GM12874 (cell line): ENCODE measurements at regions not wholly inside any gene's neighbourhood (a gene's known extent, or its start where the extent isn't known, plus 50 kb on each side); places are given as distances from the start of the nearest gene placed in this dataset.

ENCODE experiments used
- TF ChIP-seq, protein P1 (sequence below): IDR thresholded peaks from 2 replicates; pipeline ENCODE4 v1.5.1; 2011; ENCODE audit warnings: low read depth, mild to moderate bottlenecking, control low read depth, low read length, moderate library complexity; ENCODE audit not compliant: insufficient read depth

DNA sequence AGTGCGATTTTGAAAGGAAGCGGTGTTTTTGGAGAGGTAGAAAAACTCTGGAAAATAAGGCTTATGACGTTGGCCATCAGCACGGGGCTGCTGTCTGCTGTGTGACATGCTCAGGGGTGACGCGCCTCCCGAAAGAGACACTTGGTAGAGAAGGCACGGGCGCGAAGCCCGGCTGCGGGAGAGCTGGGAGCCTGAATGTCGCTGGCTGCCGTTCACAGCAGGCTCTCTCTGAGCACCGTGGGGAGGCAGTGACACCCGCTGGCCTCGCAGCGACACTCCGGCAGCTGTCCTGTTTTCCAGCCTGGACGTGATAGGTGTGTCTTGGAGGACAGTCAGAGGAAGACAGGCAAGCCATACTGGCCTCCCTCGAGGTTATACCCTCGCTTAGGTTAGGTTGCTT is 759.1 kb upstream of the RBFOX1 start:
- TF ChIP-seq, protein P1, sequence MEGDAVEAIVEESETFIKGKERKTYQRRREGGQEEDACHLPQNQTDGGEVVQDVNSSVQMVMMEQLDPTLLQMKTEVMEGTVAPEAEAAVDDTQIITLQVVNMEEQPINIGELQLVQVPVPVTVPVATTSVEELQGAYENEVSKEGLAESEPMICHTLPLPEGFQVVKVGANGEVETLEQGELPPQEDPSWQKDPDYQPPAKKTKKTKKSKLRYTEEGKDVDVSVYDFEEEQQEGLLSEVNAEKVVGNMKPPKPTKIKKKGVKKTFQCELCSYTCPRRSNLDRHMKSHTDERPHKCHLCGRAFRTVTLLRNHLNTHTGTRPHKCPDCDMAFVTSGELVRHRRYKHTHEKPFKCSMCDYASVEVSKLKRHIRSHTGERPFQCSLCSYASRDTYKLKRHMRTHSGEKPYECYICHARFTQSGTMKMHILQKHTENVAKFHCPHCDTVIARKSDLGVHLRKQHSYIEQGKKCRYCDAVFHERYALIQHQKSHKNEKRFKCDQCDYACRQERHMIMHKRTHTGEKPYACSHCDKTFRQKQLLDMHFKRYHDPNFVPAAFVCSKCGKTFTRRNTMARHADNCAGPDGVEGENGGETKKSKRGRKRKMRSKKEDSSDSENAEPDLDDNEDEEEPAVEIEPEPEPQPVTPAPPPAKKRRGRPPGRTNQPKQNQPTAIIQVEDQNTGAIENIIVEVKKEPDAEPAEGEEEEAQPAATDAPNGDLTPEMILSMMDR: no peak

- TF ChIP-seq, protein P1: no peak
Measured at GRCh38 chr16:6571044-6571443, 761.6 kb upstream of the RBFOX1 start.

DNA sequence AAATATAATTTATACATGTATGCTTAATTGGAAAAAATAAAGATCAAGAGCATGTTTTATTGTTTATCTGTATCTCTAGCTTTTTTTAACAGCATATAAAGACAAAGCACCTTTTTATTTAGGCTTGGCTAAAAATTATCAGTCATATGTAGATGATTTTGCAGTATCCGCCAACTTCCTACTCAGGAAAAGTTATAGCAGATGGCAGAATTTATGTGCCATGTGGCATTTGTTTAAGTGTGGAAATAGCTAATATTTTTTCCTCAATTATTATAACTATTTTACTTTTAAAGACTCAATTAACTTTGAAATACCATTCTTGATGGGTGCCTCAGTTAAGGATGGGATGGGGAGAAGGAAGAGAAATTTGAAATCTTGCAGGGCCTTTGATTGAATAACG is 762.1 kb upstream of the RBFOX1 start:
- TF ChIP-seq, protein P1: no peak

DNA sequence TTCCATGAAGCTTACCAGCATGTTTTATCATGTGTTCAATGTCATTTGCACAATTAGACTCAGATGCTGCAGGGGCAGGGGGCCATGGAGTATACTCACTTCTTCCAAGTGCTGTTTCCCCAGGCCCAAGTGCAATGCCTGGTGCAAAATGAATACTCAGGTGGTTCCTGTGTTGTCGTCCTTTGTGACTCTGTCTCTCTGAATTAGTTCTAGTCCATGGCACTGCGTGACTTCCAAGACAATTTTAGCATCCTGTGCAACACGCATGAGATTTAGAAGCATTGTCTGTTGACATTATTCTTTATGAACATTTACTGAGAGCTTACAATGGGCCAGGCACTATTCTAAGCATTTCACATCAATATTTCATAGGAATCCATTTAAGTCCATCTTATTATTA is 769.7 kb upstream of the RBFOX1 start:
- TF ChIP-seq, protein P1: no peak

DNA sequence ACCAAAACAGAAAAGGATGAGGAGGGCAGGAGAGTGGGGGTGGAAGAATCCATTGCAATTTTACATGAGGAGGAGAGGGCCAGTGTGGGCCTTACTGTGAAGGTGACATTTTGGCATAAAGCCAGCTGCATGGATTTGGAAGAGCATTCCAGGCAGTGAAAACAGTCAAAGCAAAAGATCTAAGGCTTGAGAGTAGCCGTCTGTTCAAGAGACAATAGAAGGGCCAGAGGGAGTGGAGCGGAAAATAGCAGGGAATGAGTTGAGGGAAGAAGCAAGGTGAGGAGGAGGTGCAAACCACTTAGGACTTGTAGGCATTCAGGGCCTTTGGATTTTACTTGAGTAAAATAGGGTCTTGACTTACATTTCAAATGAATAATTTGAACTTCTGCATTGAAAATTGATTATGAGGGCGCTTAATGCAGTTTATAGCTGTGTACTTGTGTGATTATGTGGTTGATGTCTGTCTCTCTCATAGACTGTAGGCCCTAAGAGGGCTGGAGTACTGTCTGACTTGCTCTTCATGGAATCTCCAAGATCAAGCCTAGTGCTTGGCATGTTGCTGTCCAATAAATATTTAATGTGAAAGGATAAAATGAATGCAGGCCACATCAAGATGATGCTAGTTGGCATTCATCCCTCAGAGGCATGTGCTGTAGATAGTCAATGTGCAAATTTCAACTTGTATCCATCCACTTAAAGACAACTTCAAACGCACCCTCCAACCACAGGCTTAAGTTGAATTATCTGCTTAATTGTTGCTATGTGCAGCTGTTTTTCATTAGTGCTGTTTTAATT is 772.1 kb upstream of the RBFOX1 start:
- TF ChIP-seq, protein P1: no peak

GRCh38 chr16:6558661-6559060 is 774.0 kb upstream of the RBFOX1 start:
- TF ChIP-seq, protein P1: no peak

- TF ChIP-seq, protein P1: no peak
Measured at GRCh38 chr16:6558126-6558525, 774.5 kb upstream of the RBFOX1 start.
